ENCODE measurements at regions not wholly inside any gene's neighbourhood (a gene's known extent, or its start where the extent isn't known, plus 50 kb on each side); places are given as distances from the start of the nearest gene placed in this dataset.

DNA sequence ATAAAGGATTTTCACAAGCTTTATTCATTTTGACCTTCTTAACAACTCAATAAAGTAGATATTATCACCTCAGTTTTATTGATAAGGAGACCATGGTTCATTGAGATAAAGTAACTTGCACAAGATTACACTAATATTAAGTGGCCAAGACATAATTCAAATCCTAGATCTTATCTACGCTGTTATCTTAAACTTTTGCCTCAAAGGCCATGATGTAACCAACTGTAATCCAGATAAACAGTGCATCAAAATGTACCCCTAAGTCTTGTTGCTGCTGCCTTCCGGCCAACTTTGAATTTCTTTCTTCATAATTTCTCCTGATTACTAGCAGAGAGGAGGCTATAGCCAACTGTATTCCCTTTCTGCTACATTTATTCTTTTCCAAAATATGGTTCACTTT is 1094.8 kb upstream of the PIK3C3 start:
- no peaks in the 10 kb centered on the region for H3K27me3 ChIP-seq
- no peak for DNase-seq
- TF ChIP-seq EP300 (IDR thresholded peaks at IDR 0.05) (no peak), POLR2A (IDR thresholded peaks at IDR 0.05) (no peak)
- TF ChIP-seq, protein P1, sequence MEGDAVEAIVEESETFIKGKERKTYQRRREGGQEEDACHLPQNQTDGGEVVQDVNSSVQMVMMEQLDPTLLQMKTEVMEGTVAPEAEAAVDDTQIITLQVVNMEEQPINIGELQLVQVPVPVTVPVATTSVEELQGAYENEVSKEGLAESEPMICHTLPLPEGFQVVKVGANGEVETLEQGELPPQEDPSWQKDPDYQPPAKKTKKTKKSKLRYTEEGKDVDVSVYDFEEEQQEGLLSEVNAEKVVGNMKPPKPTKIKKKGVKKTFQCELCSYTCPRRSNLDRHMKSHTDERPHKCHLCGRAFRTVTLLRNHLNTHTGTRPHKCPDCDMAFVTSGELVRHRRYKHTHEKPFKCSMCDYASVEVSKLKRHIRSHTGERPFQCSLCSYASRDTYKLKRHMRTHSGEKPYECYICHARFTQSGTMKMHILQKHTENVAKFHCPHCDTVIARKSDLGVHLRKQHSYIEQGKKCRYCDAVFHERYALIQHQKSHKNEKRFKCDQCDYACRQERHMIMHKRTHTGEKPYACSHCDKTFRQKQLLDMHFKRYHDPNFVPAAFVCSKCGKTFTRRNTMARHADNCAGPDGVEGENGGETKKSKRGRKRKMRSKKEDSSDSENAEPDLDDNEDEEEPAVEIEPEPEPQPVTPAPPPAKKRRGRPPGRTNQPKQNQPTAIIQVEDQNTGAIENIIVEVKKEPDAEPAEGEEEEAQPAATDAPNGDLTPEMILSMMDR (IDR thresholded peaks at IDR 0.05) = no peak
- no peak overlapping the region for H3K27ac ChIP-seq
- H3K4me1 ChIP-seq (ENCODE audit: insufficient read depth) = no peaks in the 10 kb centered on the region
- H3K4me3 ChIP-seq = no peak overlapping the region
- intact Hi-C loops (cut with DNase I) = no loop called here
- no peaks in the 10 kb centered on the region for H3K36me3 ChIP-seq
- WGBS, 3 donors = 90 to 93% (median 93%) methylated on average over 2 of the region's 2 CpGs
- no peaks in the 10 kb centered on the region for H3K9me3 ChIP-seq

DNA sequence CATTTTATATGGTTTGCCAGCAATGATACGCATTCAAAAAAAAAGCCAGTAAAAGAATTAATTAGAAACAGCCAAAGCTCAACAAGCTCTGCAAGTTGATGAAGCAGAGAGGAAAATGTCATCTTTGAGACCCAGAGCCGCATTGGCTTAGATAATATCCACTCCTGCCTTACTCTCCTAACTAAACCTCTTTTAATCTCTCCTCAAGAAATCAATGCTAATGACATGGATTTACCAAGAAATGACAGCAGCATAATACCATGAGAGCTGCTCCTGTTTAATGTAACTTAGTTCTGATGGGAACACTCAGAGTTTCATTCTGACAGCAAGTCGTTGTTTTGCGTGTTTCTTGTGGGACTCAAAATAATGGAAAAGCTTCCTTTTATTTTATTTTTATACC is 1099.4 kb upstream of the PIK3C3 start:
- no peak overlapping the region for H3K27ac ChIP-seq
- WGBS, 3 donors = 78 to 91% (median 90%) methylated on average over 4 of the region's 4 CpGs
- H3K4me1 ChIP-seq (ENCODE audit: insufficient read depth) = no peaks in the 10 kb centered on the region
- intact Hi-C loops (cut with DNase I) = no loop called here
- DNase-seq = no peak
- TF ChIP-seq EP300 (IDR thresholded peaks at IDR 0.05) (no peak), POLR2A (IDR thresholded peaks at IDR 0.05) (no peak)
- TF ChIP-seq, protein P1 (IDR thresholded peaks at IDR 0.05) = no peak
- no peaks in the 10 kb centered on the region for H3K27me3 ChIP-seq
- H3K4me3 ChIP-seq = no peak overlapping the region
- H3K36me3 ChIP-seq = no peaks in the 10 kb centered on the region
- H3K9me3 ChIP-seq = no peaks in the 10 kb centered on the region

DNA sequence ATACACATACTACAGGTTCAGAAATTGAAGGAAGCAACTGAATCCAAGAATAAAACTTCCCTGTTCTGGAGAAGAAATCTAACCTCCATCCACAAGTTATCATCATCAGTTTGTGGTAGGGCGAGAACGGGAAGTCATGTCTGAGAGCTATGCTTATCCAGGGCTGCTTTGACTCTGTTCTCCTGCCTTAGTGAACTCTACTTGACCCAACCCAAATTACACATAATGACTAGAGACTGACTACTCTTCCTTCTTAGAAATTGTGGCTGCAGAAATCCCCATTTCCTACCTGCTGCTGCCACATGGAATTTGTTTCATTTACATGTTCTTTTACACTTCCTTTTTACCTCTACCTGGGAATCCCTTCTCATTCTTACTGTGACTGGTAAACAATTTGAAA is 1102.6 kb upstream of the PIK3C3 start:
- TF ChIP-seq, protein P1 (IDR thresholded peaks at IDR 0.05) = no peak
- no peak for TF ChIP-seq EP300 (IDR thresholded peaks at IDR 0.05)
- no peak for TF ChIP-seq POLR2A (IDR thresholded peaks at IDR 0.05)
- DNase-seq = no peak
- no peaks in the 10 kb centered on the region for H3K4me1 ChIP-seq (ENCODE audit: insufficient read depth)
- WGBS, 3 donors = 83 to 97% (median 86%) methylated on average over 2 of the region's 2 CpGs
- no peak overlapping the region for H3K4me3 ChIP-seq
- no peak overlapping the region for H3K27ac ChIP-seq
- no peaks in the 10 kb centered on the region for H3K36me3 ChIP-seq
- H3K9me3 ChIP-seq = no peaks in the 10 kb centered on the region
- no peaks in the 10 kb centered on the region for H3K27me3 ChIP-seq
- intact Hi-C loops (cut with DNase I) = no loop called here

DNA sequence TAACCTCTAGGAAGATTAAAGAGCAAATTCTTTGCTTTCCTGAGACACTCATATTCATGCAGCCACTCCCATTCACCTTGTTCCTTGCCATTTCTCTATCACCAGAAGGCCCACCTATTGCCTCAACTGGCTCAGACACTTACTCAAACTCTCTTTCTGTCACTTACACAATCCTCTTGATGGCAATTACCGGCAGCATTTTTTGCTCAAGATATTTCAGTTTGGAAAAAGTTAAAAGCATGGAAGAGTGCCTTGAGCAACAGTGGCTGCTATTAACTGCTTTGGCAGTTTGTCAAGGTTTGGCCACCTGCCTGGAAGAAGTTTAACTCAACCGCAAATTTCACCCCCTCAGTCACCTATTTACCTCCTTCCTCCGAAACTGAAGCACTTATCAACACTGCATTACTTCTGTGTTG is 1104.0 kb upstream of the PIK3C3 start:
- Histone ChIP-seq H3K4me1 (ENCODE audit: insufficient read depth) (no peaks in the 10 kb centered on the region), H3K9me3 (no peaks in the 10 kb centered on the region), H3K27ac (no peak overlapping the region), H3K27me3 (no peaks in the 10 kb centered on the region), H3K4me3 (no peak overlapping the region), H3K36me3 (no peaks in the 10 kb centered on the region)
- 4 to 10% (median 5%) methylated on average over 3 of the region's 3 CpGs for WGBS, 3 donors
- DNase-seq = no peak
- no peak for TF ChIP-seq EP300 (IDR thresholded peaks at IDR 0.05)
- TF ChIP-seq POLR2A (IDR thresholded peaks at IDR 0.05) = no peak
- TF ChIP-seq, protein P1 (IDR thresholded peaks at IDR 0.05) = no peak
- intact Hi-C loops (cut with DNase I) = no loop called here

DNA sequence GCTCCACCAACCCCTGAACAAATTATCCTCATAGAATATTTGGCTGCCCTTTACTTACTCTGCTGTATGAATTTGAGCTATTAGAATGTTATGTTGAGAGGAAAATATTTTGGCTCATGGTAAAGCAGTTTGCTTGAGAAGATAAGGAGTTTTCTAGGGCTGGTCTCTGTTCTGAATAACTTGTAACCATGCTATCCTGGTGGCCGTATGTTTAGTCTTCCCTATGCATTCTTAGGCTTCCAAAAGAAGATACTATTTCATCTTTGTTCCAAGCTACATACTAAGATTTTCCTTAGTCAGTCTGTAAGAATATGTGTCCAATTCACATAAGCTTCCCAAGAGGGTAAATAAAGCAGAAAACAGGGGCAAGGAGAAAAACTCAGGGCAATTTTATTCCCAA is 1105.1 kb upstream of the PIK3C3 start:
- Histone ChIP-seq H3K27me3 (no peaks in the 10 kb centered on the region), H3K4me1 (ENCODE audit: insufficient read depth) (no peaks in the 10 kb centered on the region), H3K9me3 (no peaks in the 10 kb centered on the region), H3K4me3 (no peak overlapping the region), H3K36me3 (no peaks in the 10 kb centered on the region), H3K27ac (no peak overlapping the region)
- intact Hi-C loops (cut with DNase I) = no loop called here
- WGBS, 3 donors = 0 to 21% (median 4%) methylated on average over 1 of the region's 1 CpG
- no peak for DNase-seq
- TF ChIP-seq, protein P1 (IDR thresholded peaks at IDR 0.05) = no peak
- TF ChIP-seq POLR2A (IDR thresholded peaks at IDR 0.05) (no peak), EP300 (IDR thresholded peaks at IDR 0.05) (no peak)

Measured in ovary (tissue), 7 donors.